MCF 10A (cell line): ENCODE measurements at regions not wholly inside any gene's neighbourhood (a gene's known extent, or its start where the extent isn't known, plus 50 kb on each side); places are given as distances from the start of the nearest gene placed in this dataset.

Source experiments
- BruUV-seq: library from RNA; stranded (reverse); fragments of 400-500 nt; replicated peaks from 2 replicates; lab custom pipeline; 2021; lab: Mats Ljungman, UMichigan
- CTCF ChIA-PET: fragments of 300-600 bp; sonication (Branson Sonifier 250); formaldehyde crosslinking; extraction: SDS; loops from one replicate; lab custom pipeline; 2021; ENCODE audit warnings: antibody characterized with exemption, inconsistent platforms; lab: Yijun Ruan, JAX
- POLR2A ChIA-PET: fragments of 300-600, 350-650 bp; sonication (Branson Sonifier 250); formaldehyde crosslinking; extraction: SDS; loops from one replicate; lab custom pipeline; 2020; ENCODE audit warnings: antibody characterized with exemption, inconsistent platforms; lab: Yijun Ruan, JAX
- DNase-seq: peaks from one replicate; pipeline ENCODE4 v3.0.0-alpha.2; 2018; ENCODE audit not compliant: unreplicated experiment
- H3K27ac Mint-ChIP-seq: one replicate; pipeline ENCODE4 v1.8.0; 2022; ENCODE audit warnings: mild to moderate bottlenecking, low read depth, mixed read lengths; ENCODE audit not compliant: unreplicated experiment
- H3K27me3 Mint-ChIP-seq: one replicate; pipeline ENCODE4 v1.8.0; 2022; ENCODE audit warnings: mixed read lengths; ENCODE audit not compliant: insufficient read depth, unreplicated experiment
- H3K36me3 Mint-ChIP-seq: one replicate; pipeline ENCODE4 v1.8.0; 2022; ENCODE audit warnings: mild to moderate bottlenecking, moderate library complexity, mixed read lengths; ENCODE audit not compliant: insufficient read depth, unreplicated experiment
- H3K4me1 Mint-ChIP-seq: one replicate; pipeline ENCODE4 v1.8.0; 2022; ENCODE audit warnings: mixed read lengths; ENCODE audit not compliant: insufficient read depth, unreplicated experiment
- H3K4me3 Mint-ChIP-seq: one replicate; pipeline ENCODE4 v1.8.0; 2022; ENCODE audit warnings: mild to moderate bottlenecking, moderate library complexity, mixed read lengths; ENCODE audit not compliant: unreplicated experiment
- H3K9me3 Mint-ChIP-seq: one replicate; pipeline ENCODE4 v1.8.0; 2022; ENCODE audit warnings: mixed read lengths; ENCODE audit not compliant: unreplicated experiment
- intact Hi-C: fragments of 100-400 bp; cut with micrococcal nuclease; formaldehyde crosslinking; loops from 2 replicates; pipeline ENCODE4 v1.14.1; 2022
- TF ChIP-seq, protein P1 (sequence below): fragments of 200-600 bp; IDR thresholded peaks from one replicate; pipeline ENCODE4 v1.8.0; 2022; ENCODE audit warnings: antibody characterized with exemption, mild to moderate bottlenecking; ENCODE audit not compliant: unreplicated experiment

DNA sequence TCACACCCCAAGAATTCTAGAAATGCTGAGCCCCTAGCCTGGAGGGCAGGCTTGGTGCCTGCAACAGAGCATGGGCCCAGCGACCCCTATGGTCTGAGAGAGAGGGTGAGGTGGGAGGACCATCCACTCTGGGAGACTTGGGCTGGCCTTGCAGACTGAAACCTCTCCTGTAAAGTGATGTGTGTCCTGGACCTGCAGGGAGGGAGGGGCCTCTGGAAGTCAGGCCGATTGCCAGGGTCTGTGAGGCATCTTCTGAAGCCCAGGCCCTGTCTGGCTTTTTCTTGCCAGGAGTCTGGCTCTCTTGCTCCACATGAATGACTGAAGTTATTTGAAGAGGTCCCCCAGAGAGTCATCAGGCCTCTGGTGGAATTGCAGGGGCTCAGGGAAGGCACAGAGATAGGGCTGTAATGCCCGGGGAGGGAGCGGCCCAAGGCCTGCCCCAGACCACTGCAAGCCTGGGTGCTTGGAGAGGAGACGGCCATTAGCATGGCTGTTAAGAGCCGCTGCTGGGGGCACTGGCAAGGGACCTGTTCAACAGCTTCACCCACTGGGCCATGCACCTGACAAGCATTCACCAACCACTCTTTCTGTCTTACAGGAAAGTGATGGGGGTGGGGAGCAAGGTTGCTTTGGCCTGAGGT, 56.0 kb upstream of the CHRNA7 start:
- CTCF ChIA-PET, result interaction anchor here (0.6 to 4.0 kb wide), 22 partner anchors 9 to 672 kb away, joined by 3 to 33 read pairs (median 3); no protein-coding TSS in a partner anchor

DNA sequence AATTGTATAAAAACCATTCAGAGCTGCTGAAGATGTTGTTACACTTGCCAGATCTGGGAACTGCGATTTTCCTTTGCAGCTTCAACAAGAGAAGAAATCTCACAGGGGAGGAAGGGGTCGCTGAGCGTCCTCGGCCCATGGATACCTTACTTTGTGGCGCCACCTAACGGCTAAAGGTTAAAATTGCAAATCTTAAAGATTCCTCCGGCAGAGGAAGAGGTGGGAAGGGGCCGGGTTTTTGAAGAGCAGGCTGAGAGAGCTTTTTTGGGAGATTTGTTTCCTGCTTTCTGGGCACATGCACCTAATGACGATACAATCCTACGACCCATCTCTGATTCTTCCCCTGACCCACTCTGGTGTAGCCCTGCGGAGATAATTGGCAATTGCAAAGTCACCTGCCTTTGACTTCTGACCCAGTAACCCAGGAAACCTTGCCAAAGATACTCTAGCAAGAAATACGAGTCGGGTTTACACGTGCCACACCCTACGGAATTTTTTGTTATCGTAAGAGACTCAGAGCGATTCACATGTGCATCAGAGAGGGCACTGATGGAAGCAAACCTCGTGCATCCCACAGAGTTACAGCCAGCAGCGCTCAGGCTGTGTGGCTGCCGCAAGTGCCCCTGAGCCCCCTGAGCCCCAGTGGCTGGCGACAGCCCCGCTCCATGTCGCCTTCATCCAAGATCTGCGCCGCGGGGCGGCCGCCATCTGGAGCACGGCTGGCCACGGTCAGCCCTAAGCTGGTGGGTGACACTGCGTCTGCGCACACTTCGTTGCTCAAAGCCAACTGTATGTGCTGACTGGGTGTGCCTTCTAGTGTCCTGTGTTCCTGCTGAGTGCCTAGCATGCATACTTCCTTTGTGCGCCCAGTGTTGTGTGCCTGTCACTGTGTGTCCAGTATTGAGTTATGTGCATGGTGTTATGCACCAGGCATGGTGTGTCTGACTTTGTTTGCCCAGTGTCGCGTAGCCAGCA, 55.2 kb upstream of the CHRNA7 start:
- Mint-ChIP-seq H3K36me3 (no peaks in the 10 kb centered on the region), H3K9me3 (no peaks in the 10 kb centered on the region), H3K27me3 (peaks cover 50% of the 10 kb centered on the region), H3K4me1 (peaks cover 13% of the 10 kb centered on the region), H3K4me3 (peak overlapping the region; percentile 45), H3K27ac (no peak overlapping the region)
- intact Hi-C loops, result loop anchor here (5.0 kb wide), 1 partner anchor 483 kb away; no protein-coding TSS in a partner anchor
- ChIA-PET CTCF (interaction anchor here (0.6 to 4.0 kb wide), 25 partner anchors 8 to 775 kb away, joined by 3 to 33 read pairs (median 3); no protein-coding TSS in a partner anchor), POLR2A (interaction anchor here (0.6 kb wide), 1 partner anchor 761 kb away, joined by 3 read pairs; no protein-coding TSS in a partner anchor)
- BruUV-seq, result no TSS peak
- DNase-seq, result peak; percentile 64
- TF ChIP-seq, protein P1, sequence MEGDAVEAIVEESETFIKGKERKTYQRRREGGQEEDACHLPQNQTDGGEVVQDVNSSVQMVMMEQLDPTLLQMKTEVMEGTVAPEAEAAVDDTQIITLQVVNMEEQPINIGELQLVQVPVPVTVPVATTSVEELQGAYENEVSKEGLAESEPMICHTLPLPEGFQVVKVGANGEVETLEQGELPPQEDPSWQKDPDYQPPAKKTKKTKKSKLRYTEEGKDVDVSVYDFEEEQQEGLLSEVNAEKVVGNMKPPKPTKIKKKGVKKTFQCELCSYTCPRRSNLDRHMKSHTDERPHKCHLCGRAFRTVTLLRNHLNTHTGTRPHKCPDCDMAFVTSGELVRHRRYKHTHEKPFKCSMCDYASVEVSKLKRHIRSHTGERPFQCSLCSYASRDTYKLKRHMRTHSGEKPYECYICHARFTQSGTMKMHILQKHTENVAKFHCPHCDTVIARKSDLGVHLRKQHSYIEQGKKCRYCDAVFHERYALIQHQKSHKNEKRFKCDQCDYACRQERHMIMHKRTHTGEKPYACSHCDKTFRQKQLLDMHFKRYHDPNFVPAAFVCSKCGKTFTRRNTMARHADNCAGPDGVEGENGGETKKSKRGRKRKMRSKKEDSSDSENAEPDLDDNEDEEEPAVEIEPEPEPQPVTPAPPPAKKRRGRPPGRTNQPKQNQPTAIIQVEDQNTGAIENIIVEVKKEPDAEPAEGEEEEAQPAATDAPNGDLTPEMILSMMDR, result peak; percentile 79

More for the DNA sequence above, 56.0 kb upstream of the CHRNA7 start:
- no peak overlapping the region for H3K4me3 Mint-ChIP-seq
- TF ChIP-seq, protein P1, result no peak
- H3K9me3 Mint-ChIP-seq, result no peaks in the 10 kb centered on the region
- H3K4me1 Mint-ChIP-seq, result peaks cover 13% of the 10 kb centered on the region
- DNase-seq, result no peak
- H3K27me3 Mint-ChIP-seq, result peaks cover 55% of the 10 kb centered on the region
- intact Hi-C loops, result no loop called here
- H3K36me3 Mint-ChIP-seq, result no peaks in the 10 kb centered on the region
- H3K27ac Mint-ChIP-seq, result no peak overlapping the region
- POLR2A ChIA-PET, result no interaction called here
- no TSS peak for BruUV-seq

DNA sequence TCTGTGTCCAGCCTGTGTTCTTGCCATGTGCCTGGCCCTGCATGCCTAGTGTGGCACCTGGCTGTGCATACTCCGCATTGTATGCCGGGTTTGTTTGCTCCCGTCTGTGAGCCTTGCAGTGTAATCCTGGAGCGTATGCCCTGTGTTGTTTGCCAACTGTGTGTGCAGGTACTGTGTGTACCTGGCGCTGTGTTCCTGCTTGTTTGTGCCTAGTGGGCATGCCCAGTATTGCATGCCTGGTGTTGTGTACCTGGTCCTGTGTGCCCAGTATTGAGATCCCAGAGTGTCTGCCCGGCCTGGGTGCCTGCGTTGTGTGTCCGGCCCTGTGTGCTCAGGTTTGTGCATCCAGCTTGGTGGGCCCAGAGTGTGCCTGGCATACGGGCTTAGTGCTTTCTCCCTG, 54.5 kb upstream of the CHRNA7 start:
- ChIA-PET CTCF (interaction anchor here (0.7 to 3.5 kb wide), 12 partner anchors 7 to 487 kb away, joined by 3 to 28 read pairs (median 4); no protein-coding TSS in a partner anchor), POLR2A (interaction anchor here (0.6 kb wide), 1 partner anchor 761 kb away, joined by 3 read pairs; no protein-coding TSS in a partner anchor)
- H3K36me3 Mint-ChIP-seq, result no peaks in the 10 kb centered on the region
- no peaks in the 10 kb centered on the region for H3K9me3 Mint-ChIP-seq
- peaks cover 13% of the 10 kb centered on the region for H3K4me1 Mint-ChIP-seq
- no TSS peak for BruUV-seq
- H3K27me3 Mint-ChIP-seq, result peaks cover 50% of the 10 kb centered on the region
- TF ChIP-seq, protein P1, result no peak
- H3K27ac Mint-ChIP-seq, result no peak overlapping the region
- no peak for DNase-seq
- H3K4me3 Mint-ChIP-seq, result no peak overlapping the region
- intact Hi-C loops, result loop anchor here (5.0 kb wide), 1 partner anchor 484 kb away; no protein-coding TSS in a partner anchor
